NAMALWA (cell line): ENCODE measurements at regions not wholly inside any gene's neighbourhood (a gene's known extent, or its start where the extent isn't known, plus 50 kb on each side); places are given as distances from the start of the nearest gene placed in this dataset.

ENCODE experiments used
- DNase-seq: peaks from one replicate; pipeline ENCODE4 v3.0.0-alpha.2; 2015; ENCODE audit warnings: low spot score

GRCh38 chr10:88059190-88059589 is 195.8 kb downstream of the PTEN start:
- DNase-seq = no peak

- no peak for DNase-seq
Measured at GRCh38 chr10:88060762-88061161, 197.3 kb downstream of the PTEN start.

GRCh38 chr10:88062385-88062784 is 199.0 kb downstream of the PTEN start:
- DNase-seq = no peak

- no peak for DNase-seq
Measured at GRCh38 chr10:88062798-88063472, 199.5 kb downstream of the PTEN start.

- no peak for DNase-seq
Measured at GRCh38 chr10:88063861-88064557, 200.6 kb downstream of the PTEN start.

GRCh38 chr10:88064608-88065382 is 201.4 kb downstream of the PTEN start:
- no peak for DNase-seq

GRCh38 chr10:88065383-88066049 is 202.1 kb downstream of the PTEN start:
- DNase-seq = no peak

- no peak for DNase-seq
Measured at GRCh38 chr10:88066319-88066718, 202.9 kb downstream of the PTEN start.

- DNase-seq = peak; percentile 59
Measured at GRCh38 chr10:88066876-88067275, 203.5 kb downstream of the PTEN start.

- no peak for DNase-seq
Measured at GRCh38 chr10:88067737-88068136, 204.3 kb downstream of the PTEN start.

- no peak for DNase-seq
Measured at GRCh38 chr10:88069338-88069737, 205.9 kb downstream of the PTEN start.

- DNase-seq = peak; percentile 58
Measured at GRCh38 chr10:88070080-88070880, 206.9 kb downstream of the PTEN start.

- DNase-seq = no peak
Measured at GRCh38 chr10:88071879-88072278, 208.5 kb downstream of the PTEN start.

GRCh38 chr10:88073682-88074081 is 210.3 kb downstream of the PTEN start:
- no peak for DNase-seq

GRCh38 chr10:88074971-88075370 is 211.5 kb downstream of the PTEN start:
- DNase-seq = no peak

GRCh38 chr10:88076027-88076880 is 212.8 kb downstream of the PTEN start:
- no peak for DNase-seq

- DNase-seq = no peak
Measured at GRCh38 chr10:88077977-88078376, 214.6 kb downstream of the PTEN start.

- no peak for DNase-seq
Measured at GRCh38 chr10:88080213-88080612, 216.8 kb downstream of the PTEN start.

- DNase-seq = no peak
Measured at GRCh38 chr10:88081457-88082054, 218.1 kb downstream of the PTEN start.

GRCh38 chr10:88082391-88082790 is 219.0 kb downstream of the PTEN start:
- DNase-seq = no peak
